ENCODE measurements at regions not wholly inside any gene's neighbourhood (a gene's known extent, or its start where the extent isn't known, plus 50 kb on each side); places are given as distances from the start of the nearest gene placed in this dataset.
"Not testable (repeated sequence)": the region's sequence is repeated elsewhere in the genome, so short reads cannot be mapped to it uniquely, and the experiment has no call there.

DNA sequence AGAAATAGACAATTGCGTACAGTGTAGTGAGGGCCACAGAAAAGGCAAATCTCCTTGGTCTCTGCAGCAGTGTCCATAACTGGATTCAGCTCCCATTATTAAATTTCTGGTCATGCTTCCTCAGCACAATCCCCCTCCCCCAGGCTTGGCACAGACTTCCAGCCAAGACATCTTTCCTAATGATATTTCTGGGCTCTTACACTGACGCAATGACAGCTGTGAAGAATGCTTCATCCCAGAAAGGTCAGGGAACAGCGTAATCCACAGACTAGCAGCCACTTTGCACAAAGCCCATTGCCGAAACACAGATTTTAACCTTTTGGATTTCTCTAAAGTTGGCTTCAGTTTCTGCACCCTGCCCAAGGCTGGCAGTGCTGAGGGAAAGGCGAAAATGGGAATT lies 597.6 kb upstream of the CPEB2 start:
- Mint-ChIP-seq H3K9me3 (ENCODE audit: unreplicated experiment) (no peaks in the 10 kb centered on the region), H3K36me3 (ENCODE audit: unreplicated experiment) (no peaks in the 10 kb centered on the region), H3K4me3 (ENCODE audit: unreplicated experiment) (no peak overlapping the region), H3K27me3 (ENCODE audit: unreplicated experiment) (no peaks in the 10 kb centered on the region), H3K4me1 (ENCODE audit: low read depth, unreplicated experiment) (no peaks in the 10 kb centered on the region), H3K27ac (ENCODE audit: unreplicated experiment) (no peak overlapping the region)
- TF ChIP-seq, protein P1, sequence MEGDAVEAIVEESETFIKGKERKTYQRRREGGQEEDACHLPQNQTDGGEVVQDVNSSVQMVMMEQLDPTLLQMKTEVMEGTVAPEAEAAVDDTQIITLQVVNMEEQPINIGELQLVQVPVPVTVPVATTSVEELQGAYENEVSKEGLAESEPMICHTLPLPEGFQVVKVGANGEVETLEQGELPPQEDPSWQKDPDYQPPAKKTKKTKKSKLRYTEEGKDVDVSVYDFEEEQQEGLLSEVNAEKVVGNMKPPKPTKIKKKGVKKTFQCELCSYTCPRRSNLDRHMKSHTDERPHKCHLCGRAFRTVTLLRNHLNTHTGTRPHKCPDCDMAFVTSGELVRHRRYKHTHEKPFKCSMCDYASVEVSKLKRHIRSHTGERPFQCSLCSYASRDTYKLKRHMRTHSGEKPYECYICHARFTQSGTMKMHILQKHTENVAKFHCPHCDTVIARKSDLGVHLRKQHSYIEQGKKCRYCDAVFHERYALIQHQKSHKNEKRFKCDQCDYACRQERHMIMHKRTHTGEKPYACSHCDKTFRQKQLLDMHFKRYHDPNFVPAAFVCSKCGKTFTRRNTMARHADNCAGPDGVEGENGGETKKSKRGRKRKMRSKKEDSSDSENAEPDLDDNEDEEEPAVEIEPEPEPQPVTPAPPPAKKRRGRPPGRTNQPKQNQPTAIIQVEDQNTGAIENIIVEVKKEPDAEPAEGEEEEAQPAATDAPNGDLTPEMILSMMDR (IDR thresholded peaks at IDR 0.05; ENCODE audit: partially characterized antibody, unreplicated experiment): no peak
- no peak for DNase-seq

DNA sequence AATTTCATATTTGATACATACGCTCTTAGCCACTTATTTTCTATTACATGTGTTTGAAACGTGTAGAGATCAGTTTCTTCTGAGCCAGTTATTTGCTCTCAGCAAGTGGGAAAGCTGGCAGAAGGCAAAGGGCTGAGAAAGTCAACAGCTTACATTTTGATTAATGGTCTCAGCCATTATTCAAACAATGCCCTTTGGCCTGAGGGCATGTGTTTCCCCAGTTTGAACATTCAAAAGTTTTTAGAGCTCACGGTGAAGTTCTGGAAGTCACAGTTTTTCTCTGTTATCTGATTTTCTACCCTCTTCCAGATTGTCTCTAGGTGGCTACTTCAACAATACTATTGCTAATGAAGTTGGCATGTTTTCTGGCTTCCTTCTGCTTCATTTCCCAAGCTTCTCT lies 591.8 kb upstream of the CPEB2 start:
- Mint-ChIP-seq H3K4me3 (ENCODE audit: unreplicated experiment) (no peak overlapping the region), H3K27me3 (ENCODE audit: unreplicated experiment) (no peaks in the 10 kb centered on the region)

DNA sequence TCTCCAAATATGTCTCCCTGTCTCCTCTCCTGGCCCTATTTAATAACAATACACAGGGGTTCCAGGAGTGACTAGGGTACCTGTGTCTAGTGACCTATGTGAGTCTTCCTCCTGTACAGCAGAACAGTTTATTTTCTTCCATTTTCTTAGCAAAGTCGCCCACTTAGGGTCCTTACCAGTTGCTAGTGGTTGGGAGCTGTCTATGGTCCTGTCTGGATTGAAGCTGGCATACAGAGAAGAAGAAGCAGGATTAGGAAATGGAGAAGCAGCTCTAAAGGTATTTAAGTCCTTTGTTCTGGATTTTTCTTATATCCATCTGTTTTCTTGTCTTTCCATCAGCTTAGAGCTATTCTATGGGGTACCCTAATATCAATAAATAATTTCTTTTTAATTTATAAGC lies 587.1 kb upstream of the CPEB2 start:
- Mint-ChIP-seq H3K36me3 (ENCODE audit: unreplicated experiment) (no peaks in the 10 kb centered on the region), H3K9me3 (ENCODE audit: unreplicated experiment) (peaks cover 2% of the 10 kb centered on the region), H3K4me1 (ENCODE audit: low read depth, unreplicated experiment) (no peaks in the 10 kb centered on the region), H3K27ac (ENCODE audit: unreplicated experiment) (no peak overlapping the region), H3K4me3 (ENCODE audit: unreplicated experiment) (no peak overlapping the region), H3K27me3 (ENCODE audit: unreplicated experiment) (no peaks in the 10 kb centered on the region)
- TF ChIP-seq, protein P1 (IDR thresholded peaks at IDR 0.05; ENCODE audit: partially characterized antibody, unreplicated experiment): no peak
- DNase-seq: no peak

More for the DNA sequence above, 591.8 kb upstream of the CPEB2 start:
- Mint-ChIP-seq H3K9me3 (ENCODE audit: unreplicated experiment) (no peaks in the 10 kb centered on the region), H3K4me1 (ENCODE audit: low read depth, unreplicated experiment) (no peaks in the 10 kb centered on the region), H3K36me3 (ENCODE audit: unreplicated experiment) (no peaks in the 10 kb centered on the region), H3K27ac (ENCODE audit: unreplicated experiment) (no peak overlapping the region)
- DNase-seq: no peak
- TF ChIP-seq, protein P1 (IDR thresholded peaks at IDR 0.05; ENCODE audit: partially characterized antibody, unreplicated experiment): no peak

DNA sequence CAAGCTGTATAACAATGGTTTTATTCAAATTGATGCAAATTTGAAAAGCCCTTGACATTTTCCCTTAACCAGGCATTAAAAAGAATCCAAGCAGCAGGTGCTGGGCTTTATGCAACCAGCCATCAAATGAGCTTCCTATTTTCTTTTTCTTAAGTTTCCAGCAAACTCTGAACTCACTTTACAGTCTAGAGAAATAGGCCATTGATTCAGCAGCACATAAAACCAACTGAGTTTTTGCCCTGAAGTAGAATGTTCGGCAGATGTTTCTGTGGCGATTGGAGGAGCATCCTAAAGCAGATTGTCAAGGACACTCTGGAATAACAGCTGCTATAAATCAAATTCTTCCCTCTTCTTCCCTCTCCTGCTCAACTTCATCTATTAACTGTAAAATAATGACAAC lies 582.8 kb upstream of the CPEB2 start:
- Mint-ChIP-seq H3K4me3 (ENCODE audit: unreplicated experiment) (no peak overlapping the region), H3K36me3 (ENCODE audit: unreplicated experiment) (no peaks in the 10 kb centered on the region), H3K27me3 (ENCODE audit: unreplicated experiment) (no peaks in the 10 kb centered on the region)

DNA sequence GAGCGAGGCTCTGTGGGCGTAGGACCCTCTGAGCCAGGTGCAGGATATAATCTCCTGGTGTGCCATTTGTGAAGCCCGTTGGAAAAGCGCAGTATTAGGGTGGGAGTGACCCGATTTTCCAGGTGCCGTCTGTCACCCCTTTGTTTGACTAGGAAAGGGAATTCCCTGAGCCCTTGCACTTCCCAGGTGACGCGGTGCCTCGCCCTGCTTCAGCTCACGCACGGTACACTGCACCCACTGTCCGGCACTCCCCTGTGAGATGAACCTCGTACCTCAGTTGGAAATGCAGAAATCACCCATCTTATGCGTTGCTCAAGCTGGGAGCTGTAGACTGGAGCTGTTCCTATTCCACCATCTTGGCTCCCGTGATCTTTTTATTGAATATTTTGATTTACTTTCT lies 576.0 kb upstream of the CPEB2 start:
- H3K27me3 Mint-ChIP-seq (ENCODE audit: unreplicated experiment); DNase-seq; H3K4me1 Mint-ChIP-seq (ENCODE audit: low read depth, unreplicated experiment); H3K4me3 Mint-ChIP-seq (ENCODE audit: unreplicated experiment); H3K9me3 Mint-ChIP-seq (ENCODE audit: unreplicated experiment); H3K27ac Mint-ChIP-seq (ENCODE audit: unreplicated experiment): not testable (repeated sequence)
- H3K36me3 Mint-ChIP-seq (ENCODE audit: unreplicated experiment): peaks cover 11% of the 10 kb centered on the region

More for the DNA sequence above, 582.8 kb upstream of the CPEB2 start:
- H3K4me1 Mint-ChIP-seq (ENCODE audit: low read depth, unreplicated experiment): no peaks in the 10 kb centered on the region
- H3K9me3 Mint-ChIP-seq (ENCODE audit: unreplicated experiment): peaks cover 4% of the 10 kb centered on the region
- no peak overlapping the region for H3K27ac Mint-ChIP-seq (ENCODE audit: unreplicated experiment)
- no peak for DNase-seq
- TF ChIP-seq, protein P1 (IDR thresholded peaks at IDR 0.05; ENCODE audit: partially characterized antibody, unreplicated experiment): no peak

DNA sequence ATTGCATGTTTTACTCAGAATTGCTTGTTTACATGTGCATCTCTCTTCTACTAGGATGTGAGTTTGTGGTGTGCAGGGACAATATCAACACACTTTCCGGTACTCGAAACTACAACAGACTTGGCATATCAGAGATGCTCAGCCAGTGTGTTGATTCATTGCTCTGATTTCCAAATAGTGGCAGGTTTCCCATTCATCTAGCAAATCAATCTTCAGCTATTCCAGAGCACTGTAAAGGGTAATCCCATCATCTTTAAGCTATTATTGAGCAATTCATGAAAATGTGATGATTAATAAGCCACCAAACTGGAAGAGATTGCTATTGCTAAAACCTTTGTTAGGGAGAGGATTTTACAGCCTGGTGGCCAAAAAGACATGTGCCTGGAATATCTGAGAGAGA lies 574.2 kb upstream of the CPEB2 start:
- DNase-seq: no peak
- H3K36me3 Mint-ChIP-seq (ENCODE audit: unreplicated experiment): peaks cover 11% of the 10 kb centered on the region
- no peak overlapping the region for H3K4me3 Mint-ChIP-seq (ENCODE audit: unreplicated experiment)
- H3K27me3 Mint-ChIP-seq (ENCODE audit: unreplicated experiment): peaks cover 2% of the 10 kb centered on the region
- H3K9me3 Mint-ChIP-seq (ENCODE audit: unreplicated experiment): peaks cover 5% of the 10 kb centered on the region
- no peaks in the 10 kb centered on the region for H3K4me1 Mint-ChIP-seq (ENCODE audit: low read depth, unreplicated experiment)
- TF ChIP-seq, protein P1 (IDR thresholded peaks at IDR 0.05; ENCODE audit: partially characterized antibody, unreplicated experiment): no peak
- H3K27ac Mint-ChIP-seq (ENCODE audit: unreplicated experiment): no peak overlapping the region

Data from glutamatergic neuron (in vitro differentiated cells).